Endodermal cell (in vitro differentiated cells): ENCODE measurements at regions not wholly inside any gene's neighbourhood (a gene's known extent, or its start where the extent isn't known, plus 50 kb on each side); places are given as distances from the start of the nearest gene placed in this dataset.
A peak's percentile ranks its signal among the peaks of the same experiment; 100 is the strongest.

Experiments used
- DNase-seq: peaks from one replicate; pipeline ENCODE4 v3.0.0-alpha.2; 2017
- H3K27ac ChIP-seq: 2 replicates; pipeline ENCODE4 v1.5.1; 2013; ENCODE audit warnings: mild to moderate bottlenecking, low read depth, low read length, moderate library complexity
- H3K27me3 ChIP-seq: 2 replicates; pipeline ENCODE4 v1.6.1; 2013; ENCODE audit warnings: mild to moderate bottlenecking, low read length, moderate library complexity; ENCODE audit not compliant: insufficient read depth, control insufficient read depth, poor library complexity, severe bottlenecking
- H3K36me3 ChIP-seq: 2 replicates; pipeline ENCODE4 v1.7.0; 2013; ENCODE audit warnings: mild to moderate bottlenecking, low read length, moderate library complexity; ENCODE audit not compliant: control insufficient read depth, insufficient read depth
- H3K4me1 ChIP-seq: one replicate; pipeline ENCODE4 v1.7.0; 2013; ENCODE audit warnings: low read length; ENCODE audit not compliant: control insufficient read depth, insufficient read depth
- H3K4me3 ChIP-seq: 2 replicates; pipeline ENCODE4 v1.5.1; 2013; ENCODE audit warnings: mild to moderate bottlenecking, low read length, moderate library complexity
- H3K9ac ChIP-seq: 2 replicates; pipeline ENCODE4 v1.6.1; 2013; ENCODE audit warnings: mild to moderate bottlenecking, low read length, moderate library complexity; ENCODE audit not compliant: poor library complexity, severe bottlenecking; ENCODE audit errors: extremely low read depth
- H3K9me3 ChIP-seq: 2 replicates; pipeline ENCODE4 v1.6.1; 2013; ENCODE audit warnings: mild to moderate bottlenecking, low read length, moderate library complexity; ENCODE audit not compliant: control insufficient read depth
- H3K27ac Mint-ChIP-seq: 2 replicates; pipeline ENCODE4 v1.8.0; 2020; ENCODE audit warnings: mixed read lengths
- H3K27me3 Mint-ChIP-seq: 2 replicates; pipeline ENCODE4 v1.8.0; 2021; ENCODE audit warnings: mild to moderate bottlenecking, mixed read lengths; ENCODE audit not compliant: insufficient read depth
- H3K36me3 Mint-ChIP-seq: 2 replicates; pipeline ENCODE4 v1.8.0; 2020; ENCODE audit warnings: low read depth, mixed read lengths
- H3K4me1 Mint-ChIP-seq: 2 replicates; pipeline ENCODE4 v1.8.0; 2020; ENCODE audit warnings: mixed read lengths
- H3K4me3 Mint-ChIP-seq: 2 replicates; pipeline ENCODE4 v1.8.0; 2020; ENCODE audit warnings: mild to moderate bottlenecking, moderate library complexity, mixed read lengths
- H3K9me3 Mint-ChIP-seq: 2 replicates; pipeline ENCODE4 v1.8.0; 2020; ENCODE audit warnings: mild to moderate bottlenecking, mixed read lengths
- WGBS, 2 experiments: methylation state at CpG; one replicate each; pipeline versions ENCODE4 v1.1.5 to v1.1.7; 2013; ENCODE audit warnings: missing lambda C conversion rate in 2 of 2, mixed read lengths in 1 of 2; ENCODE audit not compliant: insufficient coverage in 1 of 2, insufficient read length in 1 of 2; 5-methylcytosine and 5-hydroxymethylcytosine counted together
- TF ChIP-seq, protein P1 (sequence below): fragments of 200-600 bp; sonication (generic); conservative IDR thresholded peaks from 2 replicates; pipeline ENCODE4 v1.5.0; 2021; ENCODE audit warnings: antibody characterized with exemption, mild to moderate bottlenecking

DNA sequence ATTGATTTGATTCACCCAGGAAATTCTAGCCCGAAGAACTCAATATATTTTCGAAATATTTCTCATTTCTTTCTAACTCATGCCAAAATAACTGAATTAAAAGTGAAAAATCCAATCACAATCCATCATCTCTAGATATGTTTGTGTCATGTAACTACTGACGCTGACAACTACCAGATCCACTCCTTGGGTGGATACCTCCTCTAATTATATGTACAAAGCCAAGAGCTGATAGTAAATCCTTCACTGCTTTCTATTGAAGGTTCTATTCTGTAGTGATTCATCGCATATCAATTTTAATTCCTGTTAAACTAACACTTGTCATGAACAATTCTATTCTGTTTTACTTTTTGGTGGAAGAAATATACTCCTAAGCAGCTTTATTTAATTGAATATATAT, 1056.6 kb upstream of the NXPH2 start:
- Mint-ChIP-seq H3K27me3 (no peaks in the 10 kb centered on the region), H3K27ac (no peak overlapping the region)
- 93% methylated on average over 3 of the region's 4 CpGs; no CpG with 5 or more reads in 1 of the 2 experiments for WGBS, 2 experiments

DNA sequence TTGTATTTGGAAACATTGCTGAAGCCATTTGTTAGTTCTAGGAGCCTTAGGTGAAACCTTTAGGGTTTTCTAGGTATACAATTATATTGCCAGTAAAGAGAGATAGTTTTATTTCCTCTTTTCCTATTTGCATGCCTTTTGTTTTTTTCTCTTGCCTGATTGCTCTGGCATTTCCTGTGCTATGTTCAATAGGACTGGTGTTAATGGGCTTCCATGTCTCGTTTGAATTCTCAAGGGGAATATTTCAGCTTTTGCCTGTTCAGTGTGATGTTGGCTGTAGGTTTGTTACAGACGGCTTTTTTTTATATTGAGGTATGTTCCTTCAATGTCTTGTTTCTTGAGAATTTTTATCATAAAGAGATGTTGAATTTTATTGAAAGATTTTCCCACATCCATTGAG, 1054.9 kb upstream of the NXPH2 start:
- no peak for DNase-seq
- no peak overlapping the region for H3K27ac ChIP-seq
- 66% methylated on average over 2 of the region's 2 CpGs; no CpG with 5 or more reads in 1 of the 2 experiments for WGBS, 2 experiments
- no peak overlapping the region for H3K9ac ChIP-seq
- no peaks in the 10 kb centered on the region for H3K36me3 Mint-ChIP-seq
- no peaks in the 10 kb centered on the region for H3K9me3 Mint-ChIP-seq
- no peaks in the 10 kb centered on the region for H3K4me1 ChIP-seq
- H3K4me3 ChIP-seq: no peak overlapping the region
- H3K27ac Mint-ChIP-seq: peak overlapping the region; percentile 82
- H3K4me1 Mint-ChIP-seq: peaks cover 14% of the 10 kb centered on the region
- H3K27me3 ChIP-seq: no peaks in the 10 kb centered on the region
- no peaks in the 10 kb centered on the region for H3K27me3 Mint-ChIP-seq
- H3K9me3 ChIP-seq: no peaks in the 10 kb centered on the region
- no peak overlapping the region for H3K4me3 Mint-ChIP-seq
- H3K36me3 ChIP-seq: no peaks in the 10 kb centered on the region
- TF ChIP-seq, protein P1, sequence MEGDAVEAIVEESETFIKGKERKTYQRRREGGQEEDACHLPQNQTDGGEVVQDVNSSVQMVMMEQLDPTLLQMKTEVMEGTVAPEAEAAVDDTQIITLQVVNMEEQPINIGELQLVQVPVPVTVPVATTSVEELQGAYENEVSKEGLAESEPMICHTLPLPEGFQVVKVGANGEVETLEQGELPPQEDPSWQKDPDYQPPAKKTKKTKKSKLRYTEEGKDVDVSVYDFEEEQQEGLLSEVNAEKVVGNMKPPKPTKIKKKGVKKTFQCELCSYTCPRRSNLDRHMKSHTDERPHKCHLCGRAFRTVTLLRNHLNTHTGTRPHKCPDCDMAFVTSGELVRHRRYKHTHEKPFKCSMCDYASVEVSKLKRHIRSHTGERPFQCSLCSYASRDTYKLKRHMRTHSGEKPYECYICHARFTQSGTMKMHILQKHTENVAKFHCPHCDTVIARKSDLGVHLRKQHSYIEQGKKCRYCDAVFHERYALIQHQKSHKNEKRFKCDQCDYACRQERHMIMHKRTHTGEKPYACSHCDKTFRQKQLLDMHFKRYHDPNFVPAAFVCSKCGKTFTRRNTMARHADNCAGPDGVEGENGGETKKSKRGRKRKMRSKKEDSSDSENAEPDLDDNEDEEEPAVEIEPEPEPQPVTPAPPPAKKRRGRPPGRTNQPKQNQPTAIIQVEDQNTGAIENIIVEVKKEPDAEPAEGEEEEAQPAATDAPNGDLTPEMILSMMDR: no peak

More for the DNA sequence above, 1056.6 kb upstream of the NXPH2 start:
- no peaks in the 10 kb centered on the region for H3K4me1 ChIP-seq
- no peaks in the 10 kb centered on the region for H3K36me3 ChIP-seq
- DNase-seq: no peak
- H3K9me3 ChIP-seq: peaks cover 10% of the 10 kb centered on the region
- H3K4me3 Mint-ChIP-seq: no peak overlapping the region
- no peaks in the 10 kb centered on the region for H3K27me3 ChIP-seq
- H3K36me3 Mint-ChIP-seq: peaks cover 5% of the 10 kb centered on the region
- no peak overlapping the region for H3K27ac ChIP-seq
- no peak overlapping the region for H3K4me3 ChIP-seq
- H3K9me3 Mint-ChIP-seq: peaks cover 11% of the 10 kb centered on the region
- TF ChIP-seq, protein P1: no peak
- H3K9ac ChIP-seq: no peak overlapping the region
- H3K4me1 Mint-ChIP-seq: peaks cover 14% of the 10 kb centered on the region

DNA sequence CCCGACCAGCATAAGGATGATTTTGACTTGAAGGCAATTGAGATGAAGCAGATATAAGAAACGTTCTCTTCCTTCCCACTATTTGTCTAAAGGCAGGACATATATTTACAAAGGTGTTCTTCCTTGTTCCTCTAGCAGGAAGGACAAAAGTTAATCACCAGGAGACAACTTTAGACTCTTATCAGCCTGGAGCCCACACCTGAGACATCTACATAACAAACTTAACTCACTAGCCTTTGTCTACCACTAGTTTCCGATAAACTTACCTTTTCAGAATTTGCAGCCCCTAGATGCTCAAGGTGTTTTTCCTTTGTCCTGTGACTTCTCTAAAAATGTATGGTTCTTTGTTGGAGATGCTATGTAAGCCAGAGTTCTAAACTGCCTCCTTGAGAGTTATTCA, 1047.8 kb upstream of the NXPH2 start:
- no peaks in the 10 kb centered on the region for H3K4me1 ChIP-seq
- Mint-ChIP-seq H3K36me3 (no peaks in the 10 kb centered on the region), H3K9me3 (no peaks in the 10 kb centered on the region), H3K27me3 (no peaks in the 10 kb centered on the region), H3K4me1 (peaks cover 7% of the 10 kb centered on the region), H3K27ac (peak overlapping the region; percentile 45), H3K4me3 (no peak overlapping the region)
- 32% methylated on average over 3 of the region's 3 CpGs; no CpG with 5 or more reads in 1 of the 2 experiments for WGBS, 2 experiments
- H3K27me3 ChIP-seq: no peaks in the 10 kb centered on the region
- DNase-seq: no peak
- no peak overlapping the region for H3K4me3 ChIP-seq
- H3K9ac ChIP-seq: no peak overlapping the region
- H3K27ac ChIP-seq: no peak overlapping the region
- no peaks in the 10 kb centered on the region for H3K36me3 ChIP-seq
- no peaks in the 10 kb centered on the region for H3K9me3 ChIP-seq
- TF ChIP-seq, protein P1: no peak
